ENCODE measurements at regions not wholly inside any gene's neighbourhood (a gene's known extent, or its start where the extent isn't known, plus 50 kb on each side); places are given as distances from the start of the nearest gene placed in this dataset.

DNA sequence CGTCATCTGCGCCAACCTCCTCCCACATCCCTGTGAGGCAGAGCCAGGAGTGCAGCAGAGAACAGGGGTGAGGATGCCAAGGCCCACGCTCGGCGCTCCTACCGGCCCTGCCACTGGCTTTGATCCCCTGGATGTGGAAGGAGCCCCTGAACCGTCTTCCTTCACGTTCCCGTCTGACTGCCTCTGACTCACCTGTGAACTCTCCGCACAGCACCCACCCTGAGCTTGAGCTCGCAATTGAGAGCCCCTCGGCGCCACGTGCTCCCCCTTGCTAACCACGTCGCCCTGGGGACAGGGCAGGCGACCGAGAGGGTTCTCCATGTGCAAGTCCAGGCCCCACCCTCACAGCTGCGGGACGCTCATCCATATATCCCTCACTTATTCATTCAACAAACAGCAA, 645.3 kb downstream of the BRD1 start:
- Histone ChIP-seq H3K4me1 (ENCODE audit: control insufficient read depth in 1 of 2, insufficient read depth in 2 of 2, low read length in 2 of 2) (no peaks in the 10 kb centered on the region), H3K27ac (ENCODE audit: low read length) (no peak overlapping the region), H3K27me3 (ENCODE audit: low read depth, low read length) (no peaks in the 10 kb centered on the region), H3K4me3 (ENCODE audit: low read depth in 1 of 2, low read length in 2 of 2) (no peak overlapping the region), H3K9me3 (ENCODE audit: control insufficient read depth in 1 of 2, low read length in 2 of 2) (no peaks in the 10 kb centered on the region), H3K36me3 (ENCODE audit: control insufficient read depth in 1 of 2, insufficient read depth in 2 of 2, low read length in 2 of 2) (no peaks in the 10 kb centered on the region)

GRCh38 chr22:49181942-49182341, 645.7 kb downstream of the BRD1 start:
- Histone ChIP-seq H3K4me3 (ENCODE audit: low read depth in 1 of 2, low read length in 2 of 2) (no peak overlapping the region), H3K27me3 (ENCODE audit: low read depth, low read length) (no peaks in the 10 kb centered on the region), H3K27ac (ENCODE audit: low read length) (no peak overlapping the region), H3K9me3 (ENCODE audit: control insufficient read depth in 1 of 2, low read length in 2 of 2) (no peaks in the 10 kb centered on the region), H3K36me3 (ENCODE audit: control insufficient read depth in 1 of 2, insufficient read depth in 2 of 2, low read length in 2 of 2) (no peaks in the 10 kb centered on the region), H3K4me1 (ENCODE audit: control insufficient read depth in 1 of 2, insufficient read depth in 2 of 2, low read length in 2 of 2) (no peaks in the 10 kb centered on the region)

DNA sequence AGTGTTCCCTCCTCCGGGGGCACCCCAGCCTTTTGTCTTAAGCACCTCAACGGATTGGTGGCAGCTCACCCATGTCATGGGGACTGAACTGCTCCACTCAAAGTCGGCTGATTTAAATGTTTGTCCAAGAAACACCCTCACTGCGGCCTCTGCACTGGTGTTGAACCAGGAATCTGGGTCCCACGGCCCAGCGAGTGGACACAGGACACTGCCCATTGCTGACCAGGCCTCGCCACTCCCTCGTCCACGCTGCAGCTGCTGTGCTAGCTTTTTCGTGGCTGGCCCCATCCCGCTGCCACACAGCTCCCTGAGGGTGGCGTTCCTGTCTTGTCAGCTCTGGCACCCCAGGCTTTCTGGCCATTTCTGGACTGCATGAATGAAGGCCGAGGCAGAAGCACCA, 646.2 kb downstream of the BRD1 start:
- Histone ChIP-seq H3K9me3 (ENCODE audit: control insufficient read depth in 1 of 2, low read length in 2 of 2) (no peaks in the 10 kb centered on the region), H3K27ac (ENCODE audit: low read length) (no peak overlapping the region), H3K4me1 (ENCODE audit: control insufficient read depth in 1 of 2, insufficient read depth in 2 of 2, low read length in 2 of 2) (no peaks in the 10 kb centered on the region), H3K4me3 (ENCODE audit: low read depth in 1 of 2, low read length in 2 of 2) (no peak overlapping the region), H3K27me3 (ENCODE audit: low read depth, low read length) (no peaks in the 10 kb centered on the region), H3K36me3 (ENCODE audit: control insufficient read depth in 1 of 2, insufficient read depth in 2 of 2, low read length in 2 of 2) (no peaks in the 10 kb centered on the region)

- Histone ChIP-seq H3K4me3 (ENCODE audit: low read depth in 1 of 2, low read length in 2 of 2) (no peak overlapping the region), H3K4me1 (ENCODE audit: control insufficient read depth in 1 of 2, insufficient read depth in 2 of 2, low read length in 2 of 2) (no peaks in the 10 kb centered on the region), H3K9me3 (ENCODE audit: control insufficient read depth in 1 of 2, low read length in 2 of 2) (no peaks in the 10 kb centered on the region), H3K27ac (ENCODE audit: low read length) (no peak overlapping the region), H3K36me3 (ENCODE audit: control insufficient read depth in 1 of 2, insufficient read depth in 2 of 2, low read length in 2 of 2) (no peaks in the 10 kb centered on the region), H3K27me3 (ENCODE audit: low read depth, low read length) (no peaks in the 10 kb centered on the region)
Observed at GRCh38 chr22:49180683-49181024, 647.0 kb downstream of the BRD1 start.

DNA sequence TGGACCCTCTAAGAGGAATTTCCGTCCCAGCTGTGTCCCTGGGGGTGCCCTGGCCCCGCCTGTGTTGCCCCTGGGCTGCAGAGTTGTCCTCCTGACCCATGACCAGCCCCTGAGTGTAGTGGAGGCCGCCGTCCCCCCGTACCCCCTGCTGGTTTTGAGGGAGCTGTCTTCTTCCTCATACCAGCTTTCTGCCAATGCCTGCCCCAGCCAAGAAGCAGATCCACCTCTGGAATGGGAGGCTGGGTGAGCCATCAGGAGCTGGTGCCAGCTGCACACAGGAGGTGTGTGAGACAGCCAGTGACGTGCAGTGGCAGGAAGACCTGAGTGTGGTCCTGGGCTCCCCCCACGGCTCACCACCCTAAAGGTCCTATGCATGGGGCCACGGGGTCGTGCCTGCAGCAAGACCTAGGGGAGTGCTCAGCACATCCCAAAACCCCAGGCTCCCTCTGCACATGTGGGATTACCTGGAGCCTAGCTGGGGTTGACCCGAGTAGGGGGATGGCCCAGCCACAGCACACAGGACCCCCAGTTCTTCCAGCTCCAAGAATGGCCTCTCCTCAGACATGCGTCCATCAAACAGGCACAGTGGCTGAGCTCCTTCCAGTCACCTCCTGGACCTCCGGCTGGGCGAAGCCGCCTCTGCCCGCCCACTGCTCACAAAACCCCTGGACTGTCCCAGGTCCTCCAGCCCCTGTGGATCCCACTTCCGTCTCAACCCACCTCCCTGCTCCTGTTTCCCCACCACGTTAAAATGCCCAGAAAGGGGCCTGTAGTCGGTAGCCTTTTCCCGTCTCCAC, 647.6 kb downstream of the BRD1 start:
- Histone ChIP-seq H3K4me3 (ENCODE audit: low read depth in 1 of 2, low read length in 2 of 2) (no peak overlapping the region), H3K36me3 (ENCODE audit: control insufficient read depth in 1 of 2, insufficient read depth in 2 of 2, low read length in 2 of 2) (no peaks in the 10 kb centered on the region), H3K9me3 (ENCODE audit: control insufficient read depth in 1 of 2, low read length in 2 of 2) (no peaks in the 10 kb centered on the region), H3K4me1 (ENCODE audit: control insufficient read depth in 1 of 2, insufficient read depth in 2 of 2, low read length in 2 of 2) (no peaks in the 10 kb centered on the region), H3K27ac (ENCODE audit: low read length) (no peak overlapping the region), H3K27me3 (ENCODE audit: low read depth, low read length) (no peaks in the 10 kb centered on the region)

DNA sequence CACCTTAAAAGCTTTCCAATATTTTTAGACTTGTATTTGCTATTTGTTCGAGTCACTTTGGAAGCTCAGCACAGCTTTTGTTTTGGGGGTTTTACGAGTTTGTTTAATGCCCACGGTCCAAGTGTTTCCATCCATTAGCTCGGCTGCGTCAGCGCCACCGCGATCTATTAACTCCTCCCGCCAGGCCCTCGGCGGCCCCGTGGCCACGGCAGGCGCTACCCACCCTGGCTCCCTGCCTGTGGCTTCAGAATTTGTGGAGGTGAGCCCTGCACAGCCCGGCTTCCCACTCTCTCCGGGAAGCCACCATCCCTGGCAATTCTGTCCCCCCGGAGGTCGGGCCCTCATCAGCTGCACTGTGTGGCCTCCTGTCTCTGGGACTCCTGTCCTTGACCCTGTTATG, 648.5 kb downstream of the BRD1 start:
- Histone ChIP-seq H3K4me3 (ENCODE audit: low read depth in 1 of 2, low read length in 2 of 2) (no peak overlapping the region), H3K27me3 (ENCODE audit: low read depth, low read length) (no peaks in the 10 kb centered on the region), H3K27ac (ENCODE audit: low read length) (no peak overlapping the region), H3K36me3 (ENCODE audit: control insufficient read depth in 1 of 2, insufficient read depth in 2 of 2, low read length in 2 of 2) (no peaks in the 10 kb centered on the region), H3K9me3 (ENCODE audit: control insufficient read depth in 1 of 2, low read length in 2 of 2) (no peaks in the 10 kb centered on the region), H3K4me1 (ENCODE audit: control insufficient read depth in 1 of 2, insufficient read depth in 2 of 2, low read length in 2 of 2) (no peaks in the 10 kb centered on the region)

DNA sequence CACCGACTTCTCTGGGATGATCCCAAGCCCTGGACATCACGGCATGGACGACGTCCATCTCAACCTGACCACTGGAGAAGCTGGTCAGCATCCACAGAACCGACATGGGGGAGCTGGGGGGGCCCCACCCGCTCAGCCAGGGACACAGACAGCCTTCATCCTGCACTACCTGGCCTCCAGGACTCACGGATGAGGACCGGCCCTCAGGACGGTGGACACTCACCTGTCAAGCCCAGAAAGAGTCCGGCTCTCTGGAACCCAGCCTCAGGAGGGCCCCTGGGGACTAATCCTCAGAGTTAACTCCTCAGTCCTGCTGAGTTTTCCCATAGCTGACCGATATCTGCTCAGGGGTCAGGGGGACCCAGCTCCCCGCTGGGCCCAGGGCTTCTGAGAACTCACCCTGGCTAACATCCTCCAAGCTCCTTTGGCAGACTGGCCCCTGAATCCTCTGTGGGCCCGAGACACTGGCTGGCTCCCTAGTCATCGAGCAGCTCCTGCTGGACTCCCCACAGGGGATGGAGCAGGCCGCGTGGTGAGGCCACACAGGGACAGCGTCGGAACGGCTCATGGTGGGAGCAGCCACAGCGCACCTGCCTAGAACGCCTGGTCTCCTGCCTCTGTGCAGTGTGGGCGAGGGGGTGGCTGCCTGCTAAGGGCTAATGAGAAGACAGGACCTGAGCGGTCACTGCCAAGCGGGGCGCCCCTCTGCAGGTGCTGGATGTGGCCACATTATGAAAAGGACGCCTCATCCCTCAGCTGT, 649.2 kb downstream of the BRD1 start:
- H3K36me3 ChIP-seq (ENCODE audit: control insufficient read depth in 1 of 2, insufficient read depth in 2 of 2, low read length in 2 of 2) = no peaks in the 10 kb centered on the region
- no peaks in the 10 kb centered on the region for H3K9me3 ChIP-seq (ENCODE audit: control insufficient read depth in 1 of 2, low read length in 2 of 2)
- H3K27me3 ChIP-seq (ENCODE audit: low read depth, low read length) = no peaks in the 10 kb centered on the region
- H3K4me1 ChIP-seq (ENCODE audit: control insufficient read depth in 1 of 2, insufficient read depth in 2 of 2, low read length in 2 of 2) = no peaks in the 10 kb centered on the region
- H3K4me3 ChIP-seq (ENCODE audit: low read depth in 1 of 2, low read length in 2 of 2) = no peak overlapping the region
- H3K27ac ChIP-seq (ENCODE audit: low read length) = no peak overlapping the region

DNA sequence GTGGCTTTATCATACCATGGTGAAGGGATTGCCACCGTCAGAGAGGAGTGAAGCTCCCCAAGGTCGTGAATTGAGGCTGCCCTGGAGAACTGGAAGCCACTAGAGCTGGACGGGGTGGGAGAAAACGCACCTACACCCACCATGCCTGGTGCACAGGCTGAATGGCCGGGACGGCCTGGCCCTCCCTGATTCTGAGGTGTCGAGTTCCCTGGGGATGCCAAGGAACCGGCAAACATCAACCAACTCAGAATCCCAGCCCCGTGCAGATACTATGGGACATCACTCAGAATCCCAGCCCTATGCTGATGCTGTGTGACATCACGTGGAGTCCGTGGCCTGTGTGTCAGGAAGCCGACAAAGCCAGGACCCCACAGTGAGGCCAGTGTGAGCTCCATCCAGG, 650.0 kb downstream of the BRD1 start:
- H3K4me1 ChIP-seq (ENCODE audit: control insufficient read depth in 1 of 2, insufficient read depth in 2 of 2, low read length in 2 of 2) = no peaks in the 10 kb centered on the region
- no peaks in the 10 kb centered on the region for H3K9me3 ChIP-seq (ENCODE audit: control insufficient read depth in 1 of 2, low read length in 2 of 2)
- no peaks in the 10 kb centered on the region for H3K27me3 ChIP-seq (ENCODE audit: low read depth, low read length)
- H3K27ac ChIP-seq (ENCODE audit: low read length) = no peak overlapping the region
- no peaks in the 10 kb centered on the region for H3K36me3 ChIP-seq (ENCODE audit: control insufficient read depth in 1 of 2, insufficient read depth in 2 of 2, low read length in 2 of 2)
- no peak overlapping the region for H3K4me3 ChIP-seq (ENCODE audit: low read depth in 1 of 2, low read length in 2 of 2)

- Histone ChIP-seq H3K4me3 (ENCODE audit: low read depth in 1 of 2, low read length in 2 of 2) (no peak overlapping the region), H3K27ac (ENCODE audit: low read length) (no peak overlapping the region), H3K9me3 (ENCODE audit: control insufficient read depth in 1 of 2, low read length in 2 of 2) (no peaks in the 10 kb centered on the region), H3K4me1 (ENCODE audit: control insufficient read depth in 1 of 2, insufficient read depth in 2 of 2, low read length in 2 of 2) (no peaks in the 10 kb centered on the region), H3K36me3 (ENCODE audit: control insufficient read depth in 1 of 2, insufficient read depth in 2 of 2, low read length in 2 of 2) (no peaks in the 10 kb centered on the region), H3K27me3 (ENCODE audit: low read depth, low read length) (no peaks in the 10 kb centered on the region)
Observed at GRCh38 chr22:49176956-49177355, 650.7 kb downstream of the BRD1 start.

- Histone ChIP-seq H3K4me1 (ENCODE audit: control insufficient read depth in 1 of 2, insufficient read depth in 2 of 2, low read length in 2 of 2) (no peaks in the 10 kb centered on the region), H3K27ac (ENCODE audit: low read length) (no peak overlapping the region), H3K4me3 (ENCODE audit: low read depth in 1 of 2, low read length in 2 of 2) (no peak overlapping the region), H3K9me3 (ENCODE audit: control insufficient read depth in 1 of 2, low read length in 2 of 2) (peaks cover 0 to 3% of the 10 kb centered on the region in 2 donors), H3K36me3 (ENCODE audit: control insufficient read depth in 1 of 2, insufficient read depth in 2 of 2, low read length in 2 of 2) (no peaks in the 10 kb centered on the region), H3K27me3 (ENCODE audit: low read depth, low read length) (no peaks in the 10 kb centered on the region)
Observed at GRCh38 chr22:49170053-49170452, 657.6 kb downstream of the BRD1 start.

DNA sequence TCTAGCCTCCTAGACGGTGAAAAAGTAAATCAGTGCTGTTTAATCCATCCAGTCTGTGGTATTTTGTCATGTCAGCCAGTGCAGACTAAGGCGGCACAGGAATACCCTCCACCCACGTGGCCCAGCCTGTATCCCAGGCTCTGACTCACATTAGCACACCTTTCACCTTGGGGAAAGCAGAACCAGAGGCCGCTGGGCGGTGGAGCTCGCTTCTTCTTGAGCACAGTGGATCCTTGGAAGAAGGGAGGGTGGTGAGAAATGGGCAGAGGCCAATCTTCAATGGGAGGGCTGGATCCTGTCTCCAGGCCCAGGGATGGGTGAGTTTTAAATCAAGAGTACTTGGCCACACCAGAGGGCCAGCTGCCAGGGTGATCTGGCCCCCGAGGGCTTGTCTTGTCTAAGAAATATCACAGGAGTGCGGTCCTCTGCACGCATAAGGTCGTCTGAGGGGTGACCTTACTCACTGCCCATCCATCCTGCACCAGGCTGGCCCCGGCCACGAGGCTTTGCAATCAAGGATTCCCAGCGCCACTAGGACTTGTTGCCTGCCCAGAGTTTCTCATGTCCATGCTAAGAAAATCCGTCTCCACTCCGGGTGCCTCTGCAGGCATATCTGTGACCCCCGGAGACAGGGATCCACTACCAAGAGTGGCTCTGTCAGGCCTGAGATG, 658.5 kb downstream of the BRD1 start:
- H3K27me3 ChIP-seq (ENCODE audit: low read depth, low read length) = no peaks in the 10 kb centered on the region
- H3K27ac ChIP-seq (ENCODE audit: low read length) = no peak overlapping the region
- H3K4me1 ChIP-seq (ENCODE audit: control insufficient read depth in 1 of 2, insufficient read depth in 2 of 2, low read length in 2 of 2) = no peaks in the 10 kb centered on the region
- no peak overlapping the region for H3K4me3 ChIP-seq (ENCODE audit: low read depth in 1 of 2, low read length in 2 of 2)
- peaks cover 0 to 3% of the 10 kb centered on the region in 2 donors for H3K9me3 ChIP-seq (ENCODE audit: control insufficient read depth in 1 of 2, low read length in 2 of 2)
- no peaks in the 10 kb centered on the region for H3K36me3 ChIP-seq (ENCODE audit: control insufficient read depth in 1 of 2, insufficient read depth in 2 of 2, low read length in 2 of 2)

Measured in muscle layer of duodenum (tissue), 2 donors.